ENCODE measurements at regions not wholly inside any gene's neighbourhood (a gene's known extent, or its start where the extent isn't known, plus 50 kb on each side); places are given as distances from the start of the nearest gene placed in this dataset.

DNA sequence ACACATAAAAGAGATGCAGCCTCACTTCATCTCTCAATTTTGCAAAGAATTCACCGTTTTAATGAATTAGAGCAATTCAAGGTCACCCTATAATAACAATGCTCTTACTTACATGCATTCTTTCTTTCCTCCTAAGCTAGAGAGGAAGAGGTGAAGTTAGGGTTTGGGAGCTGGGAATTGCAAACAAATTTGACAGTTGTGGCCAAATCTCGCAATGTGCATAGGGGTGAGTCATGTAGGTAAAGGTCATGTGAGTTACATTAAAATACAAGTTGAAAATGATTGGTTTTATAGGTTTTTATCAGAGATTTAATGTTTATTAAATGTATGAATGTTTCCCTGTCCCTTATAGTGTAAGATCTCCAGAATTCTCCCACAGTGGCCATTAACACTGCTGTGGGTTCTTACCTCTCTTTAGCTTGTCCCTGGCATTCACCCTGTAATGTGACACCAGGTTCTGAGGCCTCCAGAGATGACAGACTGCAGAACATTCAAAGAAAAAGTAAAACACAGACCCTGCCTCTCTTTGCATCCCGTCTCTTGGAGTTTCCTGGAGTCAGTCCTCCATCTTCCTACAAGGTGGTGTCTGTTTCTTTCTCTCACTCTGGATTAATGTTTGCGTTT, 53.7 kb upstream of the LGALSL start:
- no peak for DNase-seq (ENCODE audit: low spot score in 2 of 2)
- Histone ChIP-seq H3K4me1 (peaks cover 18% of the 10 kb centered on the region in 2 donors), H3K27ac (no peak overlapping the region), H3K4me3 (no peak overlapping the region), H3K9me3 (no peaks in the 10 kb centered on the region), H3K27me3 (no peaks in the 10 kb centered on the region), H3K36me3 (no peaks in the 10 kb centered on the region)
- intact Hi-C loops (cut with DNase I), result no loop called here
- TF ChIP-seq, protein P1, sequence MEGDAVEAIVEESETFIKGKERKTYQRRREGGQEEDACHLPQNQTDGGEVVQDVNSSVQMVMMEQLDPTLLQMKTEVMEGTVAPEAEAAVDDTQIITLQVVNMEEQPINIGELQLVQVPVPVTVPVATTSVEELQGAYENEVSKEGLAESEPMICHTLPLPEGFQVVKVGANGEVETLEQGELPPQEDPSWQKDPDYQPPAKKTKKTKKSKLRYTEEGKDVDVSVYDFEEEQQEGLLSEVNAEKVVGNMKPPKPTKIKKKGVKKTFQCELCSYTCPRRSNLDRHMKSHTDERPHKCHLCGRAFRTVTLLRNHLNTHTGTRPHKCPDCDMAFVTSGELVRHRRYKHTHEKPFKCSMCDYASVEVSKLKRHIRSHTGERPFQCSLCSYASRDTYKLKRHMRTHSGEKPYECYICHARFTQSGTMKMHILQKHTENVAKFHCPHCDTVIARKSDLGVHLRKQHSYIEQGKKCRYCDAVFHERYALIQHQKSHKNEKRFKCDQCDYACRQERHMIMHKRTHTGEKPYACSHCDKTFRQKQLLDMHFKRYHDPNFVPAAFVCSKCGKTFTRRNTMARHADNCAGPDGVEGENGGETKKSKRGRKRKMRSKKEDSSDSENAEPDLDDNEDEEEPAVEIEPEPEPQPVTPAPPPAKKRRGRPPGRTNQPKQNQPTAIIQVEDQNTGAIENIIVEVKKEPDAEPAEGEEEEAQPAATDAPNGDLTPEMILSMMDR (IDR thresholded peaks at IDR 0.05), result no peak

DNA sequence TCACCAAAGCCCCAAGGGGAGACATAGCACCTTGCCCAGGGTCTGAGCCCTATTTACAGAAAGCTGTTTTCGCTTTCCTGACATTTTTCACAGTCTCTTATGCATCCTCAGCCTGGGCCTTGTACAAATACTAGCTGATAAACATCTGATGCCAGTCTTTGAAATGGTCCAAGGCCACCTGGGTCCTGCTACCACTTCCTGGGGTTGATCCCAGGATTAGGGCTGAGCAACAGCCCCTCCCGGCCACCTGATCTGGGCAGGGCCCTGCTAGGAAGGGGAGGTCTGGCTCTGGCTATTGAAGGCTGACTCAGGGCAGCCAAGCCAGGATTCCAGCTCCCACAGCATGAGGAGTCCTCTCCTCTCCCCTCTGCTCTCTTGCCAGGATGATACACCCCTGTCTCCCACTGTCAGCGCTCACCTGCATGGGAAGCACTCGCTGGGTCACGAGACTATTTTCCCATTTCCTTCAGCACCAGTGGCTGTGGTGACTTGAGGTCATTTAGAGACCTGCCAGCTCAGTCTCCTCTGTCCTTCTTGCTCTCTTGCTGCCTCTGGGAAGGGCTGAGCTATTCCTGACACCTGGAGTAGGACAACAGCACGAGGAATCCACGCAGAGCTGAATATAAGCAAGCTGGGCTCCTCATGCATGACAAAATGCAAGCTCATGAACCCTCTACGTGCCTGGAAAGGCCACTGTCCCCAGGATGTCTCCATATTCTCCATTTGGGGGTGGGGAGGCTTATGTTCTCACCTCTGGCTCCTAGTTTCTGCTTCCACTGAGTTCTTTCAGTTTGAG, 53.0 kb upstream of the LGALSL start:
- Histone ChIP-seq H3K4me3 (no peak overlapping the region), H3K9me3 (no peaks in the 10 kb centered on the region), H3K27ac (no peak overlapping the region), H3K4me1 (peaks cover 18% of the 10 kb centered on the region in 2 donors), H3K27me3 (no peaks in the 10 kb centered on the region), H3K36me3 (no peaks in the 10 kb centered on the region)
- intact Hi-C loops (cut with DNase I), result no loop called here
- TF ChIP-seq, protein P1 (IDR thresholded peaks at IDR 0.05), result no peak
- no peak for DNase-seq (ENCODE audit: low spot score in 2 of 2)

DNA sequence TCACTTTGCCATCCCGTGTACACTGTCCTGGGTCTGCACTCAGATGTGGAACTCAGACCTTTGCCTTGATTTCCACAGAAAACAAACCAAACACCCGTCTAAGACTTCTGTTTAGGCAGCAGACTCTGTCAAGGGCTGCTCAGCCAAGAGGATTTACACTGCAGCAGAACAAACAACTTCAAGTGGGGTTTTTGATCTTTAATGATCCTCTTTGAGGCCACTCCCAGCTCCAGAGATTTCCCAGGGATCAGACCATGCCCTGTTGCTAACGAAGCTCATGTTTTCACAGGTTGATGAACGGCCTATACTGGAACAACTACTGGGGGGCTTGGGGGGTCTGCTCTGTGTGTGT, 52.5 kb upstream of the LGALSL start:
- no peaks in the 10 kb centered on the region for H3K27me3 ChIP-seq

DNA sequence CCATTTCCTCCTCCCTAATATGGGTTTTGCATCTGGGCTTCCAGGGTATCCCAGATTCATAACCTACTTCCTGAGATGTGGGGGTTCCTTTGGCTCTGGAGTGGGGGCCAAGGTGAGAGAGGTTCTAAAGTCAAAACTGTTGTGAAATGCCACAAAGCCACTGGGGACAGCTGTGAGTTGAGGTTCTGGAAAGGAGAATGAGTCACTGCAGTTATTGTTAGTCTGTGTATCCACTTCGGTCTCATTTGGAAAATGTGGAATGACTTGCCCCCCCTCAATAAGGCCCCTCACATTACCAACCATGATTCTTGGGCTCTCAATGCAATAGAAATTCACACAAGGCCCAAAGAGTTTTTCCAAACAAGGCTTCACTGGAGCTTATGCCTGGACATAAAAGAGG, 51.1 kb upstream of the LGALSL start:
- no peaks in the 10 kb centered on the region for H3K27me3 ChIP-seq
- intact Hi-C loops (cut with DNase I), result loop anchor here (1.0 kb wide), 1 partner anchor 50 kb away; no protein-coding TSS in a partner anchor
- peak in 1 of 2 donors; percentile 71 for DNase-seq (ENCODE audit: low spot score in 2 of 2)
- H3K9me3 ChIP-seq, result no peaks in the 10 kb centered on the region
- no peaks in the 10 kb centered on the region for H3K36me3 ChIP-seq
- H3K4me3 ChIP-seq, result no peak overlapping the region
- peaks cover 18% of the 10 kb centered on the region in 2 donors for H3K4me1 ChIP-seq
- TF ChIP-seq, protein P1 (IDR thresholded peaks at IDR 0.05), result peak in 1 of 3 experiments; percentile 15
- H3K27ac ChIP-seq, result peak overlapping the region; percentile 91

More for the DNA sequence above, 52.5 kb upstream of the LGALSL start:
- no peak overlapping the region for H3K27ac ChIP-seq
- no peak overlapping the region for H3K4me3 ChIP-seq
- no peaks in the 10 kb centered on the region for H3K36me3 ChIP-seq
- intact Hi-C loops (cut with DNase I), result no loop called here
- peaks cover 18% of the 10 kb centered on the region in 2 donors for H3K4me1 ChIP-seq
- TF ChIP-seq, protein P1 (IDR thresholded peaks at IDR 0.05), result no peak
- DNase-seq (ENCODE audit: low spot score in 2 of 2), result no peak
- H3K9me3 ChIP-seq, result no peaks in the 10 kb centered on the region

DNA sequence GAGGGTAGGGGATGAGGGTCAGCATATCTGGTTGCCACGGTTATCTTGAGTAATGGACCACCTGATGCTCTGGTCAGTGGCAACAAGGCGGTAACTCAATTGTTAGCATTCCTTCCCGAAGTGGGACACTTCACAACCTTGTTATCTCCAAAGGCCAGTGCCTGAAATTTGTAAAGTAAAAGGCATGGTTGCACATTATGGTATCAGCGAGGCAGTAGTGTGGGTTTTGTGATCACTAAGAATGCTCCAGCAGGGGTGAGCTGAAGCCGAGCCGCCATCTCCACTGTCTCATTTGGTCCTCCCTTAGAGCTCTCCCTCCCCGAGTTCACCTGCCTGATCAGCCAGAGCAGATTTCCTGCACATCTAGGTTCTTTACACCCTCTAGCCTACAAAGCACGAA, 50.5 kb upstream of the LGALSL start:
- H3K4me1 ChIP-seq, result peaks cover 18% of the 10 kb centered on the region in 2 donors

More for the DNA sequence above, 50.5 kb upstream of the LGALSL start:
- intact Hi-C loops (cut with DNase I), result loop anchor here (1.0 kb wide), 1 partner anchor 50 kb away; no protein-coding TSS in a partner anchor
- Histone ChIP-seq H3K27me3 (no peaks in the 10 kb centered on the region), H3K36me3 (no peaks in the 10 kb centered on the region), H3K4me3 (peak overlapping the region in 1 of 2 donors; percentile 32), H3K27ac (peak overlapping the region; percentile 91), H3K9me3 (no peaks in the 10 kb centered on the region)
- DNase-seq (ENCODE audit: low spot score in 2 of 2), result no peak
- TF ChIP-seq, protein P1 (IDR thresholded peaks at IDR 0.05), result no peak
